B cell (primary cell): ENCODE measurements at regions not wholly inside any gene's neighbourhood (a gene's known extent, or its start where the extent isn't known, plus 50 kb on each side); places are given as distances from the start of the nearest gene placed in this dataset.

ENCODE experiments used
- ATAC-seq: fragments of 200-7000 bp; cut with Tn5 transposase; one replicate; pipeline ENCODE4 v1.10.0; 2021; ENCODE audit warnings: low read depth, mild to moderate bottlenecking, moderate number of reproducible peaks, moderate library complexity
- CTCF ChIA-PET: fragments of 350-600 bp; sonication (Branson Sonifier 250); formaldehyde crosslinking; loops from one replicate; lab custom pipeline; 2021; ENCODE audit warnings: antibody characterized with exemption, inconsistent platforms; lab: Charles Lee
- POLR2A ChIA-PET: fragments of 350-600 bp; sonication (Branson Sonifier 250); formaldehyde crosslinking; loops from one replicate; lab custom pipeline; 2021; ENCODE audit warnings: antibody characterized with exemption; lab: Charles Lee
- DNase-seq: peaks from one replicate; pipeline ENCODE4 v3.0.0; 2013
- H2AFZ ChIP-seq: 2 replicates; pipeline ENCODE4 v1.6.1; 2012; ENCODE audit warnings: mild to moderate bottlenecking, low read depth, low read length; ENCODE audit not compliant: insufficient read depth, poor library complexity, severe bottlenecking
- H3K27ac ChIP-seq, 2 donors: 1 replicate in 1 of 2; 2 replicates in 1 of 2; pipeline ENCODE4 v1.5.1; 2012 to 2013; ENCODE audit warnings: low read length in 2 of 2, mild to moderate bottlenecking in 2 of 2, moderate library complexity in 1 of 2
- H3K27me3 ChIP-seq, 4 experiments: fragments of 200-600 bp in 1 of 4; sonication (generic) in 1 of 4; replicated peaks in 1 of 4; 1 replicate in 2 of 4; 2 replicates in 2 of 4; pipeline versions ENCODE4 v1.6.1 to v1.7.0; 2013 to 2016; ENCODE audit warnings: low read length in 3 of 4, mild to moderate bottlenecking in 2 of 4, mixed read lengths in 1 of 4, moderate library complexity in 1 of 4; ENCODE audit not compliant: insufficient read depth in 4 of 4, control insufficient read depth in 3 of 4; ENCODE audit errors: control extremely low read depth in 1 of 4
- H3K36me3 ChIP-seq, 2 experiments: replicated peaks in 1 of 2; 1 replicate in 1 of 2; 2 replicates in 1 of 2; pipeline versions ENCODE4 v1.6.1 to v1.7.1; 2013; ENCODE audit warnings: low read length in 1 of 2; ENCODE audit not compliant: insufficient read depth in 2 of 2, control insufficient read depth in 1 of 2; ENCODE audit errors: control extremely low read depth in 1 of 2, extremely low read depth in 1 of 2
- H3K4me1 ChIP-seq, 2 donors: fragments of 200-600 bp in 1 of 2; sonication (generic) in 1 of 2; 1 replicate in 1 of 2; 2 replicates in 1 of 2; pipeline versions ENCODE4 v1.5.1 to v1.6.1; 2013 to 2017; ENCODE audit warnings: low read length in 2 of 2; ENCODE audit not compliant: control insufficient read depth in 2 of 2, insufficient read depth in 2 of 2
- H3K4me2 ChIP-seq: replicated peaks from 2 replicates; pipeline ENCODE3; 2012; ENCODE audit warnings: mild to moderate bottlenecking, low read depth, low read length; ENCODE audit not compliant: poor library complexity, severe bottlenecking
- H3K4me3 ChIP-seq, 5 experiments: fragments of 200-600 bp in 1 of 5; sonication (generic) in 1 of 5; 1 replicate in 3 of 5; 2 replicates in 2 of 5; pipeline versions ENCODE4 v1.5.1 to v1.7.0; 2011 to 2016; ENCODE audit warnings: low read length in 4 of 5, mild to moderate bottlenecking in 4 of 5, low read depth in 2 of 5, control low read depth in 1 of 5, moderate library complexity in 1 of 5; ENCODE audit not compliant: insufficient read depth in 1 of 5; ENCODE audit errors: control extremely low read depth in 1 of 5, extremely low read depth in 1 of 5
- H3K79me2 ChIP-seq: fragments of 200-600 bp; sonication (generic); one replicate; pipeline ENCODE4 v1.6.0; 2016; ENCODE audit warnings: low read length; ENCODE audit not compliant: control insufficient read depth, insufficient read depth
- H3K9ac ChIP-seq: fragments of 200-600 bp; sonication (generic); 2 replicates; pipeline ENCODE4 v1.6.1; 2017; ENCODE audit warnings: mild to moderate bottlenecking, low read length, moderate library complexity
- H3K9me3 ChIP-seq, 3 donors: one replicate each; pipeline versions ENCODE4 v1.6.1 to v1.7.1; 2013; ENCODE audit warnings: low read length in 2 of 3; ENCODE audit not compliant: control insufficient read depth in 2 of 3, insufficient read depth in 1 of 3; ENCODE audit errors: control extremely low read depth in 1 of 3
- H4K20me1 ChIP-seq: 2 replicates; pipeline ENCODE4 v1.6.0; 2012; ENCODE audit warnings: mild to moderate bottlenecking, low read length; ENCODE audit not compliant: insufficient read depth, control insufficient read depth, poor library complexity, severe bottlenecking
- H3K27ac Mint-ChIP-seq: one replicate; pipeline ENCODE4 v1.8.0; 2021; ENCODE audit warnings: mixed read lengths
- H3K27me3 Mint-ChIP-seq: one replicate; pipeline ENCODE4 v1.8.0; 2021; ENCODE audit warnings: mixed read lengths
- H3K4me1 Mint-ChIP-seq: one replicate; pipeline ENCODE4 v1.8.0; 2021; ENCODE audit warnings: mixed read lengths
- H3K4me3 Mint-ChIP-seq: one replicate; pipeline ENCODE4 v1.8.0; 2021; ENCODE audit warnings: mixed read lengths
- H3K9me3 Mint-ChIP-seq: one replicate; pipeline ENCODE4 v1.8.0; 2022; ENCODE audit warnings: mixed read lengths; ENCODE audit not compliant: insufficient read depth
- CTCF ChIP-seq: fragments of 200-600 bp; IDR thresholded peaks from one replicate; pipeline ENCODE4 v1.8.0; 2022; ENCODE audit warnings: antibody characterized with exemption, mild to moderate bottlenecking
- EZH2 ChIP-seq: IDR thresholded peaks from 2 replicates; pipeline ENCODE4 v1.6.1; 2012; ENCODE audit warnings: borderline replicate concordance, low read depth, mild to moderate bottlenecking, moderate library complexity, low read length; ENCODE audit not compliant: insufficient read depth, poor library complexity, severe bottlenecking
- WGBS: methylation state at CpG from one replicate; pipeline ENCODE4 v1.1.5; 2013; ENCODE audit warnings: missing lambda C conversion rate; ENCODE audit not compliant: insufficient coverage; 5-methylcytosine and 5-hydroxymethylcytosine counted together
- intact Hi-C: fragments of 100-400 bp; cut with micrococcal nuclease; formaldehyde crosslinking; loops from one replicate; pipeline ENCODE4 v1.10.0; 2022

- Histone ChIP-seq H3K4me2 (no peak overlapping the region), H3K27me3 (no peaks in the 10 kb centered on the region), H3K36me3 (no peaks in the 10 kb centered on the region), H3K79me2 (no peaks in the 10 kb centered on the region), H3K9ac (no peak overlapping the region), H2AFZ (no peak overlapping the region), H4K20me1 (no peaks in the 10 kb centered on the region), H3K27ac (no peak overlapping the region), H3K9me3 (no peaks in the 10 kb centered on the region), H3K4me1 (no peaks in the 10 kb centered on the region), H3K4me3 (no peak overlapping the region)
- no peak overlapping the region for H3K27ac Mint-ChIP-seq
- H3K4me1 Mint-ChIP-seq: no peaks in the 10 kb centered on the region
- no peak overlapping the region for H3K4me3 Mint-ChIP-seq
- 85% methylated on average over 8 of the region's 8 CpGs for WGBS
- CTCF ChIA-PET: no interaction called here
- ATAC-seq (no peak), DNase-seq (no peak)
- intact Hi-C loops: no loop called here
- no peak for TF ChIP-seq EZH2
- no peak for TF ChIP-seq CTCF
- no peaks in the 10 kb centered on the region for H3K9me3 Mint-ChIP-seq
- POLR2A ChIA-PET: no interaction called here
- peaks cover 13% of the 10 kb centered on the region for H3K27me3 Mint-ChIP-seq
Measured at GRCh38 chr1:181206513-181206912, 118.0 kb downstream of the IER5 start.

GRCh38 chr1:181206979-181207790 is 118.7 kb downstream of the IER5 start:
- DNase-seq (no peak), ATAC-seq (no peak)
- no peak overlapping the region for H3K4me3 Mint-ChIP-seq
- H3K27ac Mint-ChIP-seq: no peak overlapping the region
- no peak overlapping the region for H3K27ac ChIP-seq
- no peaks in the 10 kb centered on the region for H3K9me3 Mint-ChIP-seq
- no peaks in the 10 kb centered on the region for H4K20me1 ChIP-seq
- no peak overlapping the region for H3K4me3 ChIP-seq
- peaks cover 20% of the 10 kb centered on the region for H3K27me3 Mint-ChIP-seq
- no peak overlapping the region for H2AFZ ChIP-seq
- H3K4me1 ChIP-seq: no peaks in the 10 kb centered on the region
- intact Hi-C loops: no loop called here
- no peaks in the 10 kb centered on the region for H3K4me1 Mint-ChIP-seq
- WGBS: 87% methylated on average over 19 of the region's 19 CpGs
- H3K27me3 ChIP-seq: no peaks in the 10 kb centered on the region
- H3K36me3 ChIP-seq: no peaks in the 10 kb centered on the region
- H3K79me2 ChIP-seq: no peaks in the 10 kb centered on the region
- POLR2A ChIA-PET: no interaction called here
- no peaks in the 10 kb centered on the region for H3K9me3 ChIP-seq
- no peak for TF ChIP-seq CTCF
- no peak for TF ChIP-seq EZH2
- no peak overlapping the region for H3K4me2 ChIP-seq
- CTCF ChIA-PET: no interaction called here
- no peak overlapping the region for H3K9ac ChIP-seq
